HepG2 (cell line): ENCODE measurements at regions not wholly inside any gene's neighbourhood (a gene's known extent, or its start where the extent isn't known, plus 50 kb on each side); places are given as distances from the start of the nearest gene placed in this dataset.

ENCODE experiments used
- ATAC-seq: fragments of 200-7000 bp; cut with Tn5 transposase; 3 replicates; pipeline ENCODE4 v1.9.1; 2020; ENCODE audit warnings: mild to moderate bottlenecking, moderate library complexity
- BruUV-seq: library from RNA; stranded (reverse); fragments of 400-500 nt; replicated peaks from 2 replicates; lab custom pipeline; 2021; lab: Mats Ljungman, UMichigan
- CTCF ChIA-PET: fragments of 300-600 bp; formaldehyde crosslinking; extraction: SDS; loops from one replicate; lab custom pipeline; 2021; ENCODE audit warnings: low total read pairs, inconsistent platforms, low intra/inter-chr PET ratio; lab: Yijun Ruan, JAX
- POLR2A ChIA-PET: fragments of 350-600 bp; sonication (Branson Sonifier 250); formaldehyde crosslinking; loops from one replicate; lab custom pipeline; 2020; ENCODE audit warnings: antibody characterized with exemption, inconsistent platforms; lab: Yijun Ruan, JAX
- DNase-seq: peaks from one replicate; pipeline ENCODE4 v3.0.0-alpha.2; 2015; ENCODE audit warnings: low spot score
- FAIRE-seq: peaks from 3 replicates; lab custom pipeline; 2011; peaks lifted over from hg19 to GRCh38; lab: Jason Lieb, UNC
- H2AFZ ChIP-seq: one replicate; pipeline ENCODE4 v1.6.1; 2011; ENCODE audit warnings: low read length, inconsistent platforms
- H3K27ac ChIP-seq: fragments of 300-600 bp; 3 replicates; pipeline ENCODE4 v1.8.0; 2011; ENCODE audit warnings: mixed run types, mild to moderate bottlenecking, mixed read lengths, low read length, inconsistent platforms; ENCODE audit not compliant: insufficient read depth; ENCODE audit errors: extremely low read length
- H3K27me3 ChIP-seq, 2 experiments: fragments of 200-600 bp in 1 of 2; 2 replicates in 1 of 2; 3 replicates in 1 of 2; pipeline versions ENCODE4 v1.6.0 to v1.8.0; 2011; ENCODE audit warnings: low read length in 2 of 2, mild to moderate bottlenecking in 2 of 2, moderate library complexity in 2 of 2, inconsistent platforms in 1 of 2; ENCODE audit not compliant: insufficient read depth in 2 of 2, control insufficient read depth in 1 of 2
- H3K36me3 ChIP-seq, 2 experiments: fragments of 200-600 bp in 1 of 2; replicated peaks in 1 of 2; 2 replicates in 1 of 2; 3 replicates in 1 of 2; pipeline versions ENCODE4 v1.5.1 to v1.8.0; 2011; ENCODE audit warnings: low read length in 2 of 2, inconsistent platforms in 1 of 2; ENCODE audit not compliant: insufficient read depth in 2 of 2, control insufficient read depth in 1 of 2
- H3K4me1 ChIP-seq: 2 replicates; pipeline ENCODE4 v1.5.1; 2012; ENCODE audit warnings: low read length, inconsistent platforms; ENCODE audit not compliant: insufficient read depth
- H3K4me2 ChIP-seq: 2 replicates; pipeline ENCODE4 v1.6.0; 2011; ENCODE audit warnings: low read depth, low read length, inconsistent platforms
- H3K4me3 ChIP-seq, 3 experiments: fragments of 200-600 bp in 1 of 3; sonication (generic), shearing (Covaris generic) in 1 of 3; replicated peaks in 1 of 3; 2 replicates each; pipeline ENCODE4 v1.5.1; 2011 to 2016; ENCODE audit warnings: low read length in 3 of 3, inconsistent platforms in 2 of 3, low read depth in 2 of 3, mild to moderate bottlenecking in 2 of 3, control low read depth in 1 of 3, mixed read lengths in 1 of 3; ENCODE audit not compliant: insufficient read depth in 1 of 3
- H3K79me2 ChIP-seq: one replicate; pipeline ENCODE4 v1.6.1; 2011; ENCODE audit warnings: low read length, inconsistent platforms; ENCODE audit not compliant: insufficient read depth
- H3K9ac ChIP-seq: 2 replicates; pipeline ENCODE4 v1.6.0; 2011; ENCODE audit warnings: mild to moderate bottlenecking, low read depth, low read length, inconsistent platforms; ENCODE audit not compliant: insufficient read depth
- H3K9me3 ChIP-seq: 2 replicates; pipeline ENCODE4 v1.5.1; 2012; ENCODE audit warnings: mild to moderate bottlenecking, low read length
- H4K20me1 ChIP-seq: 2 replicates; pipeline ENCODE4 v1.6.0; 2011; ENCODE audit warnings: inconsistent platforms, mild to moderate bottlenecking, low read length, moderate library complexity; ENCODE audit not compliant: insufficient read depth
- ATF7-NPFF ChIP-seq: sonication (generic); formaldehyde crosslinking; IDR thresholded peaks from 2 replicates; pipeline ENCODE4 v1.8.1; 2023; ENCODE audit warnings: mild to moderate bottlenecking, low read depth, missing genetic modification reagents, moderate library complexity
- CBX1 ChIP-seq: IDR thresholded peaks from one replicate; pipeline ENCODE4 v1.6.1; 2016; ENCODE audit warnings: antibody characterized with exemption, low read depth
- DNMT3B ChIP-seq: conservative IDR thresholded peaks from 2 replicates; pipeline ENCODE4 v1.6.1; 2016; ENCODE audit warnings: missing biosample characterization, control low read depth
- HES4 ChIP-seq: sonication (generic); formaldehyde crosslinking; IDR thresholded peaks from 2 replicates; pipeline ENCODE4 v1.9.0; 2021; ENCODE audit warnings: mild to moderate bottlenecking, missing genetic modification reagents, borderline replicate concordance
- KLF12 ChIP-seq: sonication (generic); formaldehyde crosslinking; IDR thresholded peaks from 2 replicates; pipeline ENCODE4 v1.4.0; 2020; ENCODE audit warnings: missing genetic modification reagents, borderline replicate concordance
- MAFK ChIP-seq, 2 experiments: IDR thresholded peaks in 1 of 2; conservative IDR thresholded peaks in 1 of 2; 2 replicates each; pipeline ENCODE4 v1.6.1; 2011; ENCODE audit warnings: improper control_type of control experiment in 2 of 2, low read length in 2 of 2
- MED1 ChIP-seq: sonication (generic); formaldehyde crosslinking; IDR thresholded peaks from 2 replicates; pipeline ENCODE4 v1.4.0; 2020; ENCODE audit warnings: missing genetic modification reagents
- NBN ChIP-seq: fragments of 450-650 bp; conservative IDR thresholded peaks from 2 replicates; pipeline ENCODE4 v1.6.1; 2017
- NCOR1 ChIP-seq: fragments of 200-600 bp; sonication (generic); IDR thresholded peaks from 2 replicates; pipeline ENCODE4 v1.7.0; 2017; ENCODE audit warnings: antibody characterized with exemption, low read length, borderline replicate concordance
- TP53 ChIP-seq: sonication (generic); formaldehyde crosslinking; conservative IDR thresholded peaks from 2 replicates; pipeline ENCODE4 v1.4.0; 2020; ENCODE audit warnings: missing genetic modification reagents
- ZBTB8A ChIP-seq: sonication (generic); formaldehyde crosslinking; IDR thresholded peaks from 2 replicates; pipeline ENCODE4 v1.4.0; 2020; ENCODE audit warnings: mild to moderate bottlenecking, low read depth, missing genetic modification reagents, borderline replicate concordance
- ZNF207 ChIP-seq: fragments of 450-650 bp; IDR thresholded peaks from 2 replicates; pipeline ENCODE4 v1.6.1; 2016; ENCODE audit warnings: antibody characterized with exemption, borderline replicate concordance
- WGBS: methylation state at CpG from one replicate; pipeline ENCODE4 v1.1.6; 2017; ENCODE audit warnings: low lambda C conversion rate; 5-methylcytosine and 5-hydroxymethylcytosine counted together
- in situ Hi-C: cut with HindIII; loops from 2 replicates; pipeline ENCODE4 v1.10.0; 2017; ENCODE audit warnings: low pct_unique_long_range_greater_than_20kb; ENCODE audit not compliant: extremely low pct_ligation_motif_present
- intact Hi-C: fragments of 100-400 bp; cut with micrococcal nuclease; formaldehyde crosslinking; loops from one replicate; pipeline ENCODE4 v1.10.0; 2022; ENCODE audit not compliant: unreplicated experiment
- TF ChIP-seq, protein P1 (sequence below): sonication (generic); formaldehyde crosslinking; IDR thresholded peaks from 2 replicates; pipeline ENCODE4 v1.5.1; 2020; ENCODE audit warnings: missing genetic modification reagents, mild to moderate bottlenecking, borderline replicate concordance
- TF ChIP-seq, protein P2 (sequence below): IDR thresholded peaks from 2 replicates; pipeline ENCODE4 v1.6.1; 2016; ENCODE audit warnings: control low read depth
- TF ChIP-seq, protein P3 (sequence below): sonication (generic); IDR thresholded peaks from 2 replicates; pipeline ENCODE4 v1.6.1; 2016; ENCODE audit warnings: low read depth, borderline replicate concordance

DNA sequence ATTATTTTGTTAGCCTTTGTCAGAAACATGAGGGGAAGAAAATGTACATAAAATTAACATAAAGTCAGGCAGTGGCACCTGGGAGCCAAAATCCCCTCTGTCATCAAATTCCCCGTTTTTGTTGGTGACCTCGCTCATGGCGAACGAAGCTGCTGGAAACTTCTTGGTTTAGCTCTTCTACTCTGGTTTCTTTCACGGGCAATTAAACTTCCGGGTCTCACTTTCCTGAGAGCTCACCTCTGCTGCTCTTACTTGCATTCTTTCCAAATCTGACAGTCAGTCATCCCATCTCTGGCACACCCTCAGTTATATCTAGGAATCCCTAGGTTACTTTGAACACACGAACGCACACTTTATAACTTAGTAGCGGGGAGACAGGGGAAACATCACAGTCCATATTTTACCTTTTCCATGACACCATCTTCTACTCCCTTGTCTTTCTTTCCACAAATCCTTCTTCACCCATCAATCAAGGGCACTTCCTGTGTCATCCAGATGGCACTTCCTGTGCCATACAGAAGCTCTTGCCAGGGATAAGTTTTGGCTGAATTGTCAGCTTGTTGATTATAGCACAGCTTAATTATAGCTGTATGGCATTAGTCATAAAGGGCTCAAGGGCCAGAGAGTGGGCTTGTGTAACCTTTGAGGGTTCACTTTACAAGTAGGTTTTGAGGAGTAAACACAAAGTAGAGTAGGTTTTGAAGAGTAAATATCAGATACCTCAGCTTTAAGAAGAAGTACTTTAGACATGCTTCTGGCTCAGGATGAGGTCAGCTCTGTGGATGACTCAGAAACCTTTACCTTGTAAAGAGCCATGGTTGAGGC, 105.1 kb downstream of the GATA3 start:
- BruUV-seq, result no TSS peak
- H3K9ac ChIP-seq, result no peak overlapping the region
- intact Hi-C loops (no loop called here), in situ Hi-C loops (no loop called here)
- DNase-seq, result no peak
- no peaks in the 10 kb centered on the region for H3K9me3 ChIP-seq
- H3K79me2 ChIP-seq, result no peaks in the 10 kb centered on the region
- H4K20me1 ChIP-seq, result no peaks in the 10 kb centered on the region
- POLR2A ChIA-PET, result no interaction called here
- no peaks in the 10 kb centered on the region for H3K36me3 ChIP-seq
- no peak for FAIRE-seq
- no peaks in the 10 kb centered on the region for H3K4me1 ChIP-seq
- H3K4me3 ChIP-seq, result no peak overlapping the region
- no peak overlapping the region for H2AFZ ChIP-seq
- CTCF ChIA-PET, result no interaction called here
- WGBS, result 45% methylated on average over 9 of the region's 9 CpGs
- H3K27me3 ChIP-seq, result no peaks in the 10 kb centered on the region; a peak in 2 of 5 replicates
- no peak for TF ChIP-seq KLF12 (CRISPR knock-in tag)
- TF ChIP-seq, protein P1, sequence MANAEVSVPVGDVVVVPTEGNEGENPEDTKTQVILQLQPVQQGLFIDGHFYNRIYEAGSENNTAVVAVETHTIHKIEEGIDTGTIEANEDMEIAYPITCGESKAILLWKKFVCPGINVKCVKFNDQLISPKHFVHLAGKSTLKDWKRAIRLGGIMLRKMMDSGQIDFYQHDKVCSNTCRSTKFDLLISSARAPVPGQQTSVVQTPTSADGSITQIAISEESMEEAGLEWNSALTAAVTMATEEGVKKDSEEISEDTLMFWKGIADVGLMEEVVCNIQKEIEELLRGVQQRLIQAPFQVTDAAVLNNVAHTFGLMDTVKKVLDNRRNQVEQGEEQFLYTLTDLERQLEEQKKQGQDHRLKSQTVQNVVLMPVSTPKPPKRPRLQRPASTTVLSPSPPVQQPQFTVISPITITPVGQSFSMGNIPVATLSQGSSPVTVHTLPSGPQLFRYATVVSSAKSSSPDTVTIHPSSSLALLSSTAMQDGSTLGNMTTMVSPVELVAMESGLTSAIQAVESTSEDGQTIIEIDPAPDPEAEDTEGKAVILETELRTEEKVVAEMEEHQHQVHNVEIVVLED, result no peak
- peak in 1 of 2 experiments; percentile 36; a peak in 1 of 4 replicates for TF ChIP-seq MAFK (conservative IDR thresholded peaks at IDR 0.05 in 1 of 2, IDR thresholded peaks at IDR 0.05 in 1 of 2; ENCODE audit: low read length in 2 of 2)
- no peak for TF ChIP-seq ZNF207
- no peak overlapping the region for H3K27ac ChIP-seq
- no peak overlapping the region for H3K4me2 ChIP-seq
- no peak for ATAC-seq

DNA sequence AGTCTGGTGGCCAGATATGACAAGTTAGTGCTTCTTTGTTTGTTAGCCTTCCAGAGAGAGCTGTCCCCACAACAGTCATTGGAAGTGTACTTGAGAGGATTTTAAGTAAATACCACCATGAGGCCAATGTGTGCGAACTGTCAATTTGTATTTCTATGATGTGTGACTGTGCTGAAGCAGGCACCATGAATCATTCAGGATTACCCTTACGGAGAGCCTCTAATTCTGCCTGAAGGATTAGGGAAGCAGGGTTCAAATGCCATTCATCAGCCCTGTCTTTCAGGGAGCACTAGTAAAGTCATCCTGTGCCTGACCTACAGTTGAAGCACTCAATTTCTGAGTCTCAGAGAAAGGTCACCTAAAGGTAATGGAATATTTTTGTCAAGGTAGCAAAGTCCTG, 109.3 kb downstream of the GATA3 start:
- ChIA-PET POLR2A (no interaction called here), CTCF (no interaction called here)
- ATAC-seq (no peak), FAIRE-seq (no peak), DNase-seq (no peak)
- H3K9ac ChIP-seq, result no peak overlapping the region
- H3K4me3 ChIP-seq, result no peak overlapping the region
- H3K9me3 ChIP-seq, result peaks cover 8% of the 10 kb centered on the region
- H3K4me2 ChIP-seq, result no peak overlapping the region
- 25% methylated on average over 2 of the region's 2 CpGs for WGBS
- H2AFZ ChIP-seq, result no peak overlapping the region
- in situ Hi-C loops (no loop called here), intact Hi-C loops (no loop called here)
- H3K4me1 ChIP-seq, result no peaks in the 10 kb centered on the region
- no peaks in the 10 kb centered on the region for H3K36me3 ChIP-seq
- H4K20me1 ChIP-seq, result no peaks in the 10 kb centered on the region
- H3K79me2 ChIP-seq, result no peaks in the 10 kb centered on the region
- no peaks in the 10 kb centered on the region; a peak in 1 of 5 replicates for H3K27me3 ChIP-seq
- no peak overlapping the region for H3K27ac ChIP-seq
- BruUV-seq, result no TSS peak
- TF ChIP-seq ATF7-NPFF (CRISPR knock-in tag) (no peak), CBX1 (no peak), DNMT3B (CRISPR knock-in tag) (no peak), NBN (no peak), NCOR1 (no peak), MED1 (CRISPR knock-in tag) (no peak), HES4 (no peak), ZBTB8A (CRISPR knock-in tag) (no peak), TP53 (CRISPR knock-in tag) (no peak)
- TF ChIP-seq, protein P2, sequence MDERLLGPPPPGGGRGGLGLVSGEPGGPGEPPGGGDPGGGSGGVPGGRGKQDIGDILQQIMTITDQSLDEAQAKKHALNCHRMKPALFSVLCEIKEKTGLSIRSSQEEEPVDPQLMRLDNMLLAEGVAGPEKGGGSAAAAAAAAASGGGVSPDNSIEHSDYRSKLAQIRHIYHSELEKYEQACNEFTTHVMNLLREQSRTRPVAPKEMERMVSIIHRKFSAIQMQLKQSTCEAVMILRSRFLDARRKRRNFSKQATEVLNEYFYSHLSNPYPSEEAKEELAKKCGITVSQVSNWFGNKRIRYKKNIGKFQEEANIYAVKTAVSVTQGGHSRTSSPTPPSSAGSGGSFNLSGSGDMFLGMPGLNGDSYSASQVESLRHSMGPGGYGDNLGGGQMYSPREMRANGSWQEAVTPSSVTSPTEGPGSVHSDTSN (CRISPR knock-in tag), result no peak
- TF ChIP-seq, protein P3, sequence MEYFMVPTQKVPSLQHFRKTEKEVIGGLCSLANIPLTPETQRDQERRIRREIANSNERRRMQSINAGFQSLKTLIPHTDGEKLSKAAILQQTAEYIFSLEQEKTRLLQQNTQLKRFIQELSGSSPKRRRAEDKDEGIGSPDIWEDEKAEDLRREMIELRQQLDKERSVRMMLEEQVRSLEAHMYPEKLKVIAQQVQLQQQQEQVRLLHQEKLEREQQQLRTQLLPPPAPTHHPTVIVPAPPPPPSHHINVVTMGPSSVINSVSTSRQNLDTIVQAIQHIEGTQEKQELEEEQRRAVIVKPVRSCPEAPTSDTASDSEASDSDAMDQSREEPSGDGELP, result no peak
